HEK293T (cell line): ENCODE measurements at regions not wholly inside any gene's neighbourhood (a gene's known extent, or its start where the extent isn't known, plus 50 kb on each side); places are given as distances from the start of the nearest gene placed in this dataset.

Experiments used
- CTCF ChIA-PET: fragments of 350-600 bp; formaldehyde crosslinking; extraction: SDS; loops from one replicate; lab custom pipeline; 2021; ENCODE audit warnings: antibody characterized with exemption, inconsistent platforms; lab: Yijun Ruan, JAX
- POLR2A ChIA-PET: fragments of 350-600 bp; formaldehyde crosslinking; extraction: SDS; loops from one replicate; lab custom pipeline; 2020; ENCODE audit warnings: antibody characterized with exemption, inconsistent platforms; lab: Yijun Ruan, JAX
- DNase-seq: peaks from one replicate; pipeline ENCODE4 v3.0.0; 2012; ENCODE audit warnings: mixed read lengths; ENCODE audit errors: extremely low spot score
- ARNT ChIP-seq: fragments of 450-650 bp; IDR thresholded peaks from 2 replicates; pipeline ENCODE4 v1.6.1; 2017; ENCODE audit warnings: mild to moderate bottlenecking
- BHLHE40 ChIP-seq: fragments of 450-650 bp; IDR thresholded peaks from 2 replicates; pipeline ENCODE4 v1.6.1; 2016; ENCODE audit warnings: mild to moderate bottlenecking, moderate library complexity, borderline replicate concordance
- CTBP1 ChIP-seq: fragments of 450-650 bp; IDR thresholded peaks from 2 replicates; pipeline ENCODE4 v1.6.1; 2016; ENCODE audit warnings: borderline replicate concordance
- ELF4 ChIP-seq: fragments of 450-650 bp; IDR thresholded peaks from 2 replicates; pipeline ENCODE4 v1.6.1; 2017; ENCODE audit warnings: antibody characterized with exemption
- FOXA1 ChIP-seq: fragments of 450-650 bp; IDR thresholded peaks from 2 replicates; pipeline ENCODE4 v1.6.1; 2016; ENCODE audit warnings: mild to moderate bottlenecking
- FOXK2 ChIP-seq: fragments of 450-650 bp; IDR thresholded peaks from 2 replicates; pipeline ENCODE4 v1.6.1; 2016; ENCODE audit warnings: mild to moderate bottlenecking
- FOXM1 ChIP-seq: fragments of 450-650 bp; IDR thresholded peaks from 2 replicates; pipeline ENCODE4 v1.6.1; 2017; ENCODE audit warnings: mild to moderate bottlenecking, borderline replicate concordance
- HDGF ChIP-seq: fragments of 450-650 bp; IDR thresholded peaks from 2 replicates; pipeline ENCODE4 v1.6.1; 2017; ENCODE audit warnings: antibody characterized with exemption, borderline replicate concordance
- L3MBTL2 ChIP-seq: fragments of 450-650 bp; conservative IDR thresholded peaks from 2 replicates; pipeline ENCODE4 v1.6.1; 2016; ENCODE audit warnings: mild to moderate bottlenecking
- LEF1 ChIP-seq: fragments of 450-650 bp; IDR thresholded peaks from 2 replicates; pipeline ENCODE4 v1.6.1; 2017; ENCODE audit warnings: mild to moderate bottlenecking, borderline replicate concordance
- NFRKB ChIP-seq: fragments of 450-650 bp; IDR thresholded peaks from 2 replicates; pipeline ENCODE4 v1.6.1; 2016; ENCODE audit warnings: mild to moderate bottlenecking, moderate library complexity
- SP1 ChIP-seq: fragments of 450-650 bp; IDR thresholded peaks from 2 replicates; pipeline ENCODE4 v1.6.1; 2017
- SUZ12 ChIP-seq: fragments of 450-650 bp; IDR thresholded peaks from 2 replicates; pipeline ENCODE4 v1.6.1; 2016; ENCODE audit warnings: mild to moderate bottlenecking
- TARDBP ChIP-seq: fragments of 450-650 bp; IDR thresholded peaks from 2 replicates; pipeline ENCODE4 v1.6.1; 2016
- ZNF384 ChIP-seq: fragments of 450-650 bp; IDR thresholded peaks from 2 replicates; pipeline ENCODE4 v1.6.1; 2016
- TF ChIP-seq, protein P1 (sequence below): fragments of 450-650 bp; IDR thresholded peaks from 2 replicates; pipeline ENCODE4 v1.6.1; 2016

DNA sequence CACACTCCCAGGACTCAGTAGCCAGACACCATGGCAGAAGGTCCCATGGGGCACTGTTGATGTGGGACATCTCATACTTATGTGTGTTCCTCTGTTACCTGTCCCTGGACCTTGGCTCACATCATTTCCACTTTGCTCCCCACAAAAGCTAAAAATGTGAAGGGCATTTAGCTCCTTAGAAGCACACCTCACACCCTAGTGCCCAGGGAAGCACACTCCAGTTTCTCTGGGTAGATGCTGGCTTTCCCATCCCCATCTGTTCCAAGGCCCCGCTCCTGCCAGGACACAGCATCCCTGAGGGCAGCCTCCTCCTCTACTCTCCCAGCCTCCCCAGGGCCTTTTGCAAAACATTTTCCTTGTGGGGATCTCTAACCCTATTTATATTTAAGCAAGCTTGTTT lies 572.4 kb upstream of the MGMT start:
- ChIA-PET POLR2A (no interaction called here), CTCF (no interaction called here)
- no peak for DNase-seq
- TF ChIP-seq SP1 = no peak
- TF ChIP-seq ZNF384 = no peak
- no peak for TF ChIP-seq HDGF
- no peak for TF ChIP-seq TARDBP
- no peak for TF ChIP-seq NFRKB
- TF ChIP-seq SUZ12 = no peak
- TF ChIP-seq BHLHE40 = no peak
- no peak for TF ChIP-seq FOXK2
- TF ChIP-seq ELF4 = no peak
- TF ChIP-seq, protein P1, sequence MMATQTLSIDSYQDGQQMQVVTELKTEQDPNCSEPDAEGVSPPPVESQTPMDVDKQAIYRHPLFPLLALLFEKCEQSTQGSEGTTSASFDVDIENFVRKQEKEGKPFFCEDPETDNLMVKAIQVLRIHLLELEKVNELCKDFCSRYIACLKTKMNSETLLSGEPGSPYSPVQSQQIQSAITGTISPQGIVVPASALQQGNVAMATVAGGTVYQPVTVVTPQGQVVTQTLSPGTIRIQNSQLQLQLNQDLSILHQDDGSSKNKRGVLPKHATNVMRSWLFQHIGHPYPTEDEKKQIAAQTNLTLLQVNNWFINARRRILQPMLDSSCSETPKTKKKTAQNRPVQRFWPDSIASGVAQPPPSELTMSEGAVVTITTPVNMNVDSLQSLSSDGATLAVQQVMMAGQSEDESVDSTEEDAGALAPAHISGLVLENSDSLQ = no peak
- no peak for TF ChIP-seq LEF1
- no peak for TF ChIP-seq ARNT
- TF ChIP-seq CTBP1 = no peak
- no peak for TF ChIP-seq FOXA1
- TF ChIP-seq FOXM1 = no peak

DNA sequence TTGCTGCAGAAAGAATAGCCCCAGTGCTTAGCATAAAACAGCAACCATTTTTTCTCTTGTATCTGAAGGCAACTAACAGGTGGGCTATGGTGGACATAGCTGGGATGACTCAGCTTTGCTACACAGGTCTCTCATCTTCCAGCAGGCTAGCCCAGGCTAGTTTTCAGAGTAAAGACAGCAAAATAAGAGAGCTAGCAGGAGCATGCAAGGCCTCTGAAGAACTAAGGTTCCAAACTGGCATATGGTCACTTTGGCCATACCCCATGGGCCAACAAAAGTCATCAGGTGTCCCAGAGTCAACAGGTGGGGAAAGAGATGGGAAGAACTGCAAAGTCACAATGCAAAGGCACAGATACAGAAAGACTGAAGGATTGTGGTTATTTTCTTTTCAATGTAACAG lies 571.6 kb upstream of the MGMT start:
- POLR2A ChIA-PET = no interaction called here
- no peak for DNase-seq
- TF ChIP-seq ARNT = no peak
- no peak for TF ChIP-seq FOXA1
- TF ChIP-seq SP1 = no peak
- TF ChIP-seq CTBP1 = no peak
- no peak for TF ChIP-seq LEF1
- TF ChIP-seq FOXK2 = no peak
- TF ChIP-seq, protein P1 = no peak
- no peak for TF ChIP-seq SUZ12
- TF ChIP-seq L3MBTL2 = no peak
- no peak for TF ChIP-seq FOXM1
- TF ChIP-seq NFRKB = no peak
- TF ChIP-seq TARDBP = no peak
- CTCF ChIA-PET = no interaction called here

DNA sequence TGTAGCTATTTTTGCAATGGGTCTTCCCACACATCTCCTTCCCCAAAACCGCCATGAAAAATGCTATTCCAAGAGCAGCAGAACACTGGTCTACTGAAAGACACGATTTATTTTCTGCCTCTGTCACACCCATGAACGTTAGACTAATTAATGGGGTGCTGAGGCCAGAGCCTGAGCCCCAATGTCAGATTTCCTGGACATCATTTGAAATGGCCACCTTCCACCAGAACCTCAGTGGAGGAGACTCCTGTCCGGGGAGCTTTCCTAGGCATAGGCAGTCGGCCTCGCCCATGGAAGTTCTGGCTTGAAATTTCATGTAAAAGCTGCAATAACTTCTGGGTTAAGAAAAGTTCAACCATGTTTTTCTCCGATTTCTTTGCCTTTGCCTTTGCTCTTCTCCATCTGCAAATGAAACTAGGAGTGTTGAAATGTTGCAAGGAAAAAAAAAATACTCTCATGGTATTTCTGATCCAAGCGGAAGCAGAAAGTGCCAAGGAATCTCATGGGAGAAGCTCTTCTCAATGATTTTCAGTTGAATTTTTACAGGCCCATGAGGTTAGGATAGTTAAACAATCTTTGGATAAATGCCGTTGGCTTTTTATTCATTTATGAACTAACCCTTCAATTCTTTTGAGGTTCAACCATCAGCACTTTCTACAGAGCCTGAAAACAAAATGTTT lies 570.8 kb upstream of the MGMT start:
- TF ChIP-seq L3MBTL2 = no peak
- TF ChIP-seq FOXK2 = no peak
- TF ChIP-seq SUZ12 = no peak
- TF ChIP-seq CTBP1 = no peak
- POLR2A ChIA-PET = no interaction called here
- CTCF ChIA-PET = no interaction called here
- no peak for DNase-seq

DNA sequence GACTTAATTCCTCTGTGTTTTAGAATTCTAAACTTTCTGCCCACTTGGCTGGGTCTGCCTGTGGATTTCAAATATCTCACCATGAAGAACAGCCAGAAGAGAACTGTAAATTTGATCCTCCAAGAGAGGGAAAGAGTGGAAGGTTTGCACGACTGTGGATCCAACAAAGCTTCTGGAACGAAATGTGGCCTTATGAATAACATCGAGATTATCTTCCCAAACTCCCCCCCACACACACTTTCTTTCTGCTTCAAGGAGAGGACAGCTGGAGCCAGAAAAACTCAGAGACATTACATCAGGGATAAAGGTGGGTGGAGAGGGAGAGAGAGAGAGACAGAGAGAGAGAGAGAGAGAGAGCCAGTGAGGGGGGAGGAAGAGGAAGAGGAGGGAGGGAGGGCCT lies 570.1 kb upstream of the MGMT start:
- ChIA-PET CTCF (no interaction called here), POLR2A (no interaction called here)
- no peak for DNase-seq
- no peak for TF ChIP-seq ARNT
- TF ChIP-seq FOXM1 = no peak
- TF ChIP-seq ELF4 = no peak
- TF ChIP-seq LEF1 = no peak
- TF ChIP-seq HDGF = no peak
- TF ChIP-seq L3MBTL2 = no peak
- no peak for TF ChIP-seq SUZ12
- TF ChIP-seq NFRKB = no peak
- no peak for TF ChIP-seq CTBP1
- TF ChIP-seq, protein P1 = no peak
- no peak for TF ChIP-seq FOXK2
- no peak for TF ChIP-seq SP1

DNA sequence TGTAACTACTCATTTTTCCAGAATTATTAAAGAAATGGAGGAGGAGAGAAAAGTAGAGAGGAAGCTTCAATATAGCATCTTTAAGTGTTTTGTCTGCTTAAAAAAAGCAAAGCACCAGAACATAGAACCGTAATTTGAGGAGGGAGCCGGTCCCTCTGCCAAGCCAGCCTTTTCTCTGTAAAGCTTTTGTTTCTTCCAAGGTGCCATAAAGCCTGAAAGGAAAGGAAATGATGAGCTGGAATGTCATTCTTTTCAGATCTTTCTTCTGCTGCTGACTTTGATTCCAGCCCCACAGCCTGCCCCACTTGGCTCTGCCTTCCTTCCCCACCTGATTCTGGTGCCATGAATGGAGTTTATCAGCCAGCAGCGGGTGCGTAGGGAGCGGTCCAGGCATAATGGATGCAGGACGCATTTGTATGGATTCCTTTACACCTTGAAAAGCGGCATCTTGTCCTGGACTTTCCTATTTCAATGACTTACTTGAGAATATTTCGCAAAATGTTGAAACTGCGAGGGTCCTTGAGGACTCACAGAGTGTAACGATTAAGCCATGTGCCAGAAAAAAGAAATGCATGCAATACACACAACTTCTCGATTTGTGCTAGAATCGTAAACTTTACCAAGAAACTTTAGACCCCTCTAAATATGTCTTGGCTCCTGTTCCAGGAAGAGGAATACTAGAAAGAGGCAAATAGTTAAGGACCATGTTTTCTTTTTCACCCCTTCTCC lies 569.5 kb upstream of the MGMT start:
- no peak for DNase-seq
- POLR2A ChIA-PET = no interaction called here
- TF ChIP-seq FOXA1 (no peak), LEF1 (no peak), HDGF (no peak), CTBP1 (no peak), NFRKB (no peak), L3MBTL2 (no peak), ZNF384 (no peak), FOXK2 (no peak), BHLHE40 (no peak)
- TF ChIP-seq, protein P1 = no peak
- CTCF ChIA-PET = no interaction called here
